Mesendoderm (in vitro differentiated cells): ENCODE measurements at regions not wholly inside any gene's neighbourhood (a gene's known extent, or its start where the extent isn't known, plus 50 kb on each side); places are given as distances from the start of the nearest gene placed in this dataset.

Experiments
- DNase-seq: peaks from one replicate; pipeline ENCODE4 v3.0.0; 2013
- H2AK5ac ChIP-seq: 2 replicates; pipeline ENCODE4 v1.6.1; 2013; ENCODE audit warnings: low read length, inconsistent platforms
- H2BK120ac ChIP-seq: 2 replicates; pipeline ENCODE4 v1.6.1; 2013; ENCODE audit warnings: low read depth, mild to moderate bottlenecking, low read length, moderate library complexity, mixed read lengths
- H2BK15ac ChIP-seq: replicated peaks from 2 replicates; pipeline ENCODE4 v1.6.1; 2013; ENCODE audit warnings: low read depth, mild to moderate bottlenecking, moderate library complexity
- H2BK5ac ChIP-seq: 2 replicates; pipeline ENCODE4 v1.6.1; 2013; ENCODE audit warnings: low read length, inconsistent platforms
- H3K18ac ChIP-seq: 2 replicates; pipeline ENCODE4 v1.6.1; 2013; ENCODE audit warnings: mild to moderate bottlenecking, low read length, mixed read lengths
- H3K23ac ChIP-seq: one replicate; pipeline ENCODE4 v1.6.1; 2013; ENCODE audit warnings: low read length
- H3K27ac ChIP-seq: 2 replicates; pipeline ENCODE4 v1.5.1; 2013; ENCODE audit warnings: low read depth, mild to moderate bottlenecking, inconsistent platforms, low read length, moderate library complexity
- H3K27me3 ChIP-seq: 2 replicates; pipeline ENCODE4 v1.6.1; 2013; ENCODE audit warnings: low read length, control low read depth, mild to moderate bottlenecking, inconsistent platforms; ENCODE audit not compliant: insufficient read depth, poor library complexity
- H3K36me3 ChIP-seq: 2 replicates; pipeline ENCODE4 v1.6.1; 2013; ENCODE audit warnings: low read length, inconsistent platforms; ENCODE audit not compliant: control insufficient read depth, insufficient read depth
- H3K4ac ChIP-seq: one replicate; pipeline ENCODE4 v1.6.1; 2013; ENCODE audit warnings: low read depth, mild to moderate bottlenecking, low read length, moderate library complexity
- H3K4me1 ChIP-seq: 2 replicates; pipeline ENCODE4 v1.6.1; 2013; ENCODE audit warnings: low read depth, low read length, inconsistent platforms; ENCODE audit not compliant: control insufficient read depth
- H3K4me2 ChIP-seq: 2 replicates; pipeline ENCODE4 v1.6.1; 2013; ENCODE audit warnings: low read length
- H3K4me3 ChIP-seq: 2 replicates; pipeline ENCODE4 v1.5.1; 2013; ENCODE audit warnings: mild to moderate bottlenecking, low read length
- H3K56ac ChIP-seq: one replicate; pipeline ENCODE4 v1.6.1; 2013; ENCODE audit warnings: low read length
- H3K79me1 ChIP-seq: 2 replicates; pipeline ENCODE4 v1.6.1; 2013; ENCODE audit warnings: low read length, inconsistent platforms
- H3K79me2 ChIP-seq: 2 replicates; pipeline ENCODE4 v1.6.1; 2013; ENCODE audit warnings: mild to moderate bottlenecking, low read length; ENCODE audit not compliant: control insufficient read depth, insufficient read depth
- H3K9ac ChIP-seq: 2 replicates; pipeline ENCODE4 v1.6.1; 2013; ENCODE audit warnings: low read length, inconsistent platforms
- H4K5ac ChIP-seq: one replicate; pipeline ENCODE4 v1.6.1; 2013; ENCODE audit warnings: low read length
- H4K8ac ChIP-seq: one replicate; pipeline ENCODE4 v1.6.1; 2013; ENCODE audit warnings: low read depth, mild to moderate bottlenecking, control low read depth, low read length, moderate library complexity
- WGBS: extraction: QIAGEN DNeasy Blood & Tissue Kit; methylation state at CpG from one replicate; pipeline ENCODE4 v1.1.7; 2013; ENCODE audit warnings: low lambda C conversion rate, missing lambda C conversion rate; ENCODE audit not compliant: insufficient coverage; ENCODE audit errors: extremely low coverage; 5-methylcytosine and 5-hydroxymethylcytosine counted together

DNA sequence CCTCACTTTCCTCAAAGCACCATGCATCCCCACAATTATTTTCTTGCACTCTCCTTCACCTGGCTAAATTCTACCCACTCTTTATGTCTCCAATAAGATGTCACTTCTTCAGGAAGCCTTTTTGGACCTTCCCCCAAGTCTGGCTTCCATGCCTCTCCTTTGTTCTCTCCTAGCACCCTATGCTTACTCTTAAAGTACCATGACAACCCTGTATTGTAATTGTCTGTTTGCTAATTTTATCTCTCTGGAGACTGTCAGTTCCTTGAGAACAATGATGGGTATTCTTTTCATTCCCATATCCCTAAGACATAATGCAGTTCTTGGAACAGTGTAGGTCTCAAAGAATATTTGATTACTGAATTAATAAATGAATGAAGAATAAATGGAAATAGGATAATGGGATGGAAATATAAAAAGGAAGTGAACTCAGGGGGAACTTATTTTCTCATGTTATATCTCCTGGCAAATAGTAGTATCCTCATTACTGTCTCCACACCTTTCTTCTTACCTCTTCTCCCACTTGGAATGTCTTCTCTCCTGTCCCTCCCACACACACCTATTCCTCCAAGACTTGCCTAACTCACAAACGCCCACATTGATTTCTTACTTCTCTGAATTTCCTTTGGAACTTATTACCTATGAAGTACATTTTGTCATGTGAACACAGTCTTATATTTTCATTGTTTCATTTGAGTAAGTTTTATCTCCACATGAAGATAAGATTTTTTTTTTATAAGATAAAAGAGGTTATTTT lies 499.1 kb downstream of the NFIB start:
- H2BK120ac ChIP-seq, result no peak overlapping the region
- H3K27ac ChIP-seq, result no peak overlapping the region
- H3K36me3 ChIP-seq, result no peaks in the 10 kb centered on the region
- H3K27me3 ChIP-seq, result no peaks in the 10 kb centered on the region
- H3K18ac ChIP-seq, result no peak overlapping the region
- H4K8ac ChIP-seq, result no peak overlapping the region
- WGBS, result no CpG with 5 or more reads among the region's 1 CpG
- no peak overlapping the region for H2AK5ac ChIP-seq
- H3K56ac ChIP-seq, result no peak overlapping the region
- no peak overlapping the region for H2BK15ac ChIP-seq
- H3K4me2 ChIP-seq, result no peak overlapping the region
- H3K4me3 ChIP-seq, result no peak overlapping the region
- no peak overlapping the region for H3K23ac ChIP-seq
- no peak overlapping the region for H4K5ac ChIP-seq
- H3K4me1 ChIP-seq, result no peaks in the 10 kb centered on the region
- no peak overlapping the region for H2BK5ac ChIP-seq
- H3K9ac ChIP-seq, result no peak overlapping the region
- H3K79me1 ChIP-seq, result no peaks in the 10 kb centered on the region
- no peaks in the 10 kb centered on the region for H3K79me2 ChIP-seq
- DNase-seq, result peak; percentile 42
- H3K4ac ChIP-seq, result no peak overlapping the region

DNA sequence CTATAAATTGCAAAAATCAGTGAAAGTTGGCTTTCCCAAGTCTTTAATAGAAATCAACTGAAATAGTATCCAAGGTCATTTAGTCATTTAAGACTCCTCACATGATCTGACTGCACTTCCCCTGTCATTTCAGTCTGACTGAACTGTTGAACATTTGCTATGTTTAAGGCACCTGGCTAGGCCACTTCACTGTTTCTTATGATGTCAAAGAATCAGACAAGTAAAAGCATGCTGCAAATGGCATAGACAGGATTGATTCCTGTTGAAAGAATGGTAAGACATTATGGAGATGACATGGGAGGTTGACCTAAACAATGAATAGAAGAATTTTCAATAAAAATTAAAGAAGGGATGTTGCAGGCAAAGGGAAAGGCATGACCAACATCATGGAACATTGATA lies 502.1 kb downstream of the NFIB start:
- no peak overlapping the region for H3K4me2 ChIP-seq
- no peak overlapping the region for H4K5ac ChIP-seq
- no peaks in the 10 kb centered on the region for H3K27me3 ChIP-seq

DNA sequence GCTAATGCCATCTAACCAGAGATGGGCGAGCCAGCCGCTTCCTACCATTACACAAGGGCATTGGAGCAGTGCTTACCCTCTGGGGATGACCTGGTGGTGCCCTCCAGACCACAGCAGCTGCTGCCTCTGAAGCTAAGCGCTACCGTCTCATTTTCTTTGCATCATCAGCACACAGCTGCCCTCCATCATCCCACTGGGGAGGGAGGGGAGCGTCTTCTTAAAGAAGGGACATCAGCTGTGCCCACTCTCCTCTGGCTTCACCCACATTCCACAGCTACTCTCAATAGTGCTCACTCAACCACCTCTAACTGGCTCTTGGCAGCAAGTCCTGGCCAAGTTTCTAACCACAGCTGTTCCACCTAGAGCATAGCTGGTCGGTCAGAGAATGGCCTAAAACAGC lies 503.4 kb downstream of the NFIB start:
- H3K79me2 ChIP-seq, result no peaks in the 10 kb centered on the region
- no peaks in the 10 kb centered on the region for H3K4me1 ChIP-seq
- H2BK120ac ChIP-seq, result no peak overlapping the region
- no peak overlapping the region for H3K23ac ChIP-seq
- no peak overlapping the region for H2AK5ac ChIP-seq
- H4K8ac ChIP-seq, result no peak overlapping the region
- H2BK15ac ChIP-seq, result no peak overlapping the region
- no peak overlapping the region for H3K4ac ChIP-seq
- H3K36me3 ChIP-seq, result no peaks in the 10 kb centered on the region
- no peak overlapping the region for H2BK5ac ChIP-seq
- no CpG with 5 or more reads among the region's 6 CpGs for WGBS
- H4K5ac ChIP-seq, result no peak overlapping the region
- DNase-seq, result no peak
- H3K27me3 ChIP-seq, result no peaks in the 10 kb centered on the region
- H3K9ac ChIP-seq, result no peak overlapping the region
- H3K18ac ChIP-seq, result no peak overlapping the region
- H3K27ac ChIP-seq, result no peak overlapping the region
- H3K4me2 ChIP-seq, result no peak overlapping the region
- no peak overlapping the region for H3K4me3 ChIP-seq
- H3K79me1 ChIP-seq, result no peaks in the 10 kb centered on the region
- no peak overlapping the region for H3K56ac ChIP-seq

More for the DNA sequence above, 502.1 kb downstream of the NFIB start:
- H3K18ac ChIP-seq, result no peak overlapping the region
- H3K27ac ChIP-seq, result no peak overlapping the region
- H3K23ac ChIP-seq, result no peak overlapping the region
- H2BK120ac ChIP-seq, result no peak overlapping the region
- no peak overlapping the region for H2AK5ac ChIP-seq
- no peak overlapping the region for H2BK15ac ChIP-seq
- H3K36me3 ChIP-seq, result no peaks in the 10 kb centered on the region
- no peak overlapping the region for H3K4me3 ChIP-seq
- H3K4me1 ChIP-seq, result no peaks in the 10 kb centered on the region
- no peak overlapping the region for H4K8ac ChIP-seq
- H2BK5ac ChIP-seq, result no peak overlapping the region
- H3K79me2 ChIP-seq, result no peaks in the 10 kb centered on the region
- no peaks in the 10 kb centered on the region for H3K79me1 ChIP-seq
- no peak overlapping the region for H3K4ac ChIP-seq
- H3K56ac ChIP-seq, result no peak overlapping the region
- no peak overlapping the region for H3K9ac ChIP-seq
- no peak for DNase-seq

DNA sequence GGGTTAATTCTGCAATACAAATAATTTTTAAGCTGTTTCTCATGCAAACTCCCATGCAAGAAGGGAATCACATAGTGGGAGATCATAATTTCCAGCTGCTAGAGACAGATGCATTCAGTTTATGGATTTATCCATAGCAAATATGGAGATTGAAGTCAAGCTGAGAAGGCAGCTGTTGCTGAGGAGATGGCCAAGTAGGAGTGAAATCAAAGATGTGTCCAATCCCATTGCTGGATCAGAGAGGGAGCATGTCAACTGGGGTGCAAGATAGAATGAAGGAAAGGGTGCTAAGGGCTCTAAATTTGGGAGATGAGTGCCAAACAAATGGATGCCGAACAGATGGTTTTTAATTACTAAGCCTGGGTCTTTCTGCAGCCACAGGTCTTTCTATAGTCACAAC lies 504.5 kb downstream of the NFIB start:
- Histone ChIP-seq H3K27me3 (no peaks in the 10 kb centered on the region), H2BK120ac (no peak overlapping the region), H2BK5ac (no peak overlapping the region), H3K79me1 (no peaks in the 10 kb centered on the region), H3K27ac (no peak overlapping the region), H4K8ac (no peak overlapping the region), H3K4ac (no peak overlapping the region), H3K36me3 (no peaks in the 10 kb centered on the region), H3K18ac (no peak overlapping the region), H3K23ac (no peak overlapping the region), H3K4me2 (no peak overlapping the region), H3K79me2 (no peaks in the 10 kb centered on the region), H3K4me3 (no peak overlapping the region), H2BK15ac (no peak overlapping the region), H4K5ac (no peak overlapping the region), H3K9ac (no peak overlapping the region), H3K56ac (no peak overlapping the region), H2AK5ac (no peak overlapping the region), H3K4me1 (no peaks in the 10 kb centered on the region)
- no CpG with 5 or more reads among the region's 1 CpG for WGBS
- no peak for DNase-seq

DNA sequence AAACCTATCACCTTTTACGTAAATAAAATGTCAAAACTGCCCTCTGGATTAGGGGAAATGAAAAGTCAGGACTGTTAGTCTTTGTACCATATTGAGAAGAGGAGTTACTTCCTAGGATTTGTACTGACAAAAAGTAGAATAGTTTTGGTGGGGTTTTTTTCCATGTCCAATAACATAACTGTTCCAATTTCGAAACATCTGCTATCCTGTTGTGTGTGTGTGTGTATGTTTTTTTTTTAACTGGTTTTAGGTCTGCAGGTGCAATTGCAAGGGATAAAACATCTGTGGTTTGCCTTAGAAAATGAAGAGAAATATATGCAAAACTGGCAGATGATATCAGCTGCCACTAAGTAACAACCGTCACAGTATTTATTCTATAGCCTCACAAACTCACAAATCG lies 506.8 kb downstream of the NFIB start:
- WGBS, result no CpG with 5 or more reads among the region's 4 CpGs
- no peak overlapping the region for H3K4me3 ChIP-seq

DNA sequence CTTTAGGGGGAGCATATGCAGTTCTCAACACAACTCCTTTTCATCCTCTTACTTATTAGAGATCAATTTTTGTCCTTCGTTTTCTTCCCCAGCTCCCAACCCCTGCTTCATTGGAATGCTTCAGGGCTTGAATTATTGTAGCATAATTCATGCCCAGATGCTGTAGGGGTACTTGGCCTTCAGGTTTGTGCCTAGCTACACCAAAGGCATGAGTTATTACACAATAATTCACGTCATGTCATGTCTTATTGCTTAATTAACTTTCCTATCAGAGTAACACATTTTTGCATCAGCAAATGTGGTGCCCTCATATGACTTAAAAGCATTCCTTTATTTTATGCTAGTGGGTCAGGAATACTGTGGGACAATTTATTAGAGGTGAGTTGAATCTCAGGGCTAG lies 507.2 kb downstream of the NFIB start:
- Histone ChIP-seq H3K27ac (no peak overlapping the region), H2BK5ac (no peak overlapping the region), H2AK5ac (no peak overlapping the region), H3K36me3 (no peaks in the 10 kb centered on the region), H3K9ac (no peak overlapping the region), H4K5ac (no peak overlapping the region), H4K8ac (no peak overlapping the region), H3K56ac (no peak overlapping the region), H3K4me2 (no peak overlapping the region), H3K4me3 (no peak overlapping the region), H2BK15ac (no peak overlapping the region), H3K79me1 (no peaks in the 10 kb centered on the region), H3K4ac (no peak overlapping the region), H2BK120ac (no peak overlapping the region), H3K4me1 (no peaks in the 10 kb centered on the region), H3K23ac (no peak overlapping the region), H3K79me2 (no peaks in the 10 kb centered on the region), H3K27me3 (no peaks in the 10 kb centered on the region), H3K18ac (no peak overlapping the region)
- no peak for DNase-seq
- WGBS, result no CpG with 5 or more reads among the region's 2 CpGs

More for the DNA sequence above, 506.8 kb downstream of the NFIB start:
- H2BK5ac ChIP-seq, result no peak overlapping the region
- H3K79me1 ChIP-seq, result no peaks in the 10 kb centered on the region
- no peaks in the 10 kb centered on the region for H3K4me1 ChIP-seq
- H2AK5ac ChIP-seq, result no peak overlapping the region
- no peak for DNase-seq
- H3K36me3 ChIP-seq, result no peaks in the 10 kb centered on the region
- H3K27ac ChIP-seq, result no peak overlapping the region
- H3K27me3 ChIP-seq, result no peaks in the 10 kb centered on the region
- H2BK120ac ChIP-seq, result no peak overlapping the region
- H3K18ac ChIP-seq, result no peak overlapping the region
- no peak overlapping the region for H4K8ac ChIP-seq
- H3K23ac ChIP-seq, result no peak overlapping the region
- no peak overlapping the region for H4K5ac ChIP-seq
- H3K9ac ChIP-seq, result no peak overlapping the region
- no peak overlapping the region for H3K56ac ChIP-seq
- no peak overlapping the region for H3K4ac ChIP-seq
- no peak overlapping the region for H2BK15ac ChIP-seq
- no peak overlapping the region for H3K4me2 ChIP-seq
- no peaks in the 10 kb centered on the region for H3K79me2 ChIP-seq
